ENCODE measurements at regions not wholly inside any gene's neighbourhood (a gene's known extent, or its start where the extent isn't known, plus 50 kb on each side); places are given as distances from the start of the nearest gene placed in this dataset.

DNA sequence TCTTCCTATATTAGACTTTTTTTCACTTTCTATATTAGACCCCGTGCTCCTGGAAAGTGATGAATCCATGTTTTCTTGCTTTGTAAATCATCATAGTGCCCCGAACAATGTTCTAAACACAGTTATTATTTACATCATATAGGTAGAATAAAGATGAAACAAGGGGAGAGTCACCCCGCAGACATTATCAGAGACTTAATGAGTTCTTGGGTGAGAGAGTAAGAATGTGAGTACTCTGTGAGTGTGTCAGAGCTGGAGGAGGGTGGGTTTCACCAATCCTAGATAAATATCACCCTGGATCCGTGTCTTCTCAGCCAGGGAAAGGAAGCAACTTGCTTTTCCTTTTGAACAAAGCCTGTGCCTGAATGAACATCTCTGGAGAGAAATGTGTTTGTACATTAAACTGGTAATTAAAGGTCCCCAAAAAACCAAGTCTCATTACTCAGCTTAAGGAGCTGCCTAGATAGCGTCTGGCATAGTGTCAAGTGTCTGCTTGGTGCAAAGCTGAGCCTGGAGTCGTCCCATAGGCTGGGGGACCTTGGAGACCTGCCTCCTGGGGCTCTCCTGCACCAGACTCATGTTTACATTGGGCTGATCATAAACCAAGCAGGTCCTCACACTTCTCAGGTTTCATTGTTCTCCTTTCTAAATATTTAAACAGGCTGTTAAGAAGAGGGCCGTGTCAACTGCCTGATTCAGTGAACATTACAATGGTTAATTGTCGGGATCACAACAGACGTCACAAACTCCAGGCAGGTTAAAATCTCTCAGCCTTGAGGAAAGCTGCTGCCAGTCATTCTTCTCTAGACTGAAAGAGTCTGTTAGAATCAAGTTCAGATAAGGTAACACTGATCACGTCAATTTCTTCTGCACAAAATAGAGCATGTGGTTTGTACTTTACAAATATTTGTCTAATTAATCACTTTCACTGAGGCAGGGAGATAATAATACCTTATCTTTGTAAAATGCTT lies 179.7 kb upstream of the MYLIP start:
- no peak for TF ChIP-seq EZH2 (IDR thresholded peaks at IDR 0.05; ENCODE audit: insufficient read depth, poor library complexity, severe bottlenecking)
- no peak for TF ChIP-seq EZH2phosphoT487 (IDR thresholded peaks at IDR 0.05; ENCODE audit: insufficient read depth, low read depth)

Data from GM23248 (cell line).